IMR-90 (cell line): ENCODE measurements at regions not wholly inside any gene's neighbourhood (a gene's known extent, or its start where the extent isn't known, plus 50 kb on each side); places are given as distances from the start of the nearest gene placed in this dataset.
A peak's percentile ranks its signal among the peaks of the same experiment; 100 is the strongest.

Experiments used
- ATAC-seq: fragments of 200-7000 bp; cut with Tn5 transposase; 2 replicates; pipeline ENCODE4 v1.9.1; 2020; ENCODE audit warnings: low read depth, mild to moderate bottlenecking, moderate library complexity
- BruUV-seq: library from RNA; stranded (reverse); fragments of 400-500 nt; replicated peaks from 2 replicates; lab custom pipeline; 2021; lab: Mats Ljungman, UMichigan
- CTCF ChIA-PET: fragments of 300-600 bp; formaldehyde crosslinking; extraction: SDS; loops from one replicate; lab custom pipeline; 2021; ENCODE audit warnings: antibody characterized with exemption; lab: Yijun Ruan, JAX
- POLR2A ChIA-PET: fragments of 300-600 bp; sonication (Branson Sonifier 250); formaldehyde crosslinking; loops from one replicate; lab custom pipeline; 2022; ENCODE audit warnings: antibody characterized with exemption; ENCODE audit not compliant: unreplicated experiment; lab: Charles Lee
- DNase-seq: peaks from one replicate; pipeline ENCODE4 v3.0.0; 2013
- H2AFZ ChIP-seq: replicated peaks from 2 replicates; pipeline ENCODE3; 2013; ENCODE audit warnings: low read length, mild to moderate bottlenecking; ENCODE audit not compliant: poor library complexity
- H2AK5ac ChIP-seq: 2 replicates; pipeline ENCODE4 v1.6.1; 2013; ENCODE audit warnings: low read depth, low read length, inconsistent platforms
- H2AK9ac ChIP-seq: replicated peaks from 2 replicates; pipeline ENCODE3; 2013; ENCODE audit warnings: mild to moderate bottlenecking, low read depth, low read length, moderate library complexity; ENCODE audit not compliant: poor library complexity
- H2BK120ac ChIP-seq: 2 replicates; pipeline ENCODE4 v1.6.1; 2013; ENCODE audit warnings: low read depth, low read length, inconsistent platforms
- H2BK15ac ChIP-seq: 3 replicates; pipeline ENCODE4 v1.6.1; 2013; ENCODE audit warnings: low read depth, low read length, inconsistent platforms
- H2BK20ac ChIP-seq: 2 replicates; pipeline ENCODE4 v1.6.1; 2013; ENCODE audit warnings: low read depth, mild to moderate bottlenecking, inconsistent platforms, low read length, moderate library complexity
- H2BK5ac ChIP-seq: 2 replicates; pipeline ENCODE4 v1.6.1; 2013; ENCODE audit warnings: mild to moderate bottlenecking, low read depth, low read length, inconsistent platforms; ENCODE audit not compliant: poor library complexity, severe bottlenecking
- H3K14ac ChIP-seq: replicated peaks from 2 replicates; pipeline ENCODE4 v1.6.1; 2013; ENCODE audit warnings: low read depth, low read length, inconsistent platforms
- H3K18ac ChIP-seq: 2 replicates; pipeline ENCODE4 v1.6.1; 2013; ENCODE audit warnings: low read depth, low read length, control low read depth
- H3K23ac ChIP-seq: 2 replicates; pipeline ENCODE4 v1.6.1; 2013; ENCODE audit warnings: low read depth, low read length, inconsistent platforms
- H3K27ac ChIP-seq: 2 replicates; pipeline ENCODE4 v1.5.1; 2013; ENCODE audit warnings: mild to moderate bottlenecking, control low read depth, low read length; ENCODE audit not compliant: insufficient read depth
- H3K27me3 ChIP-seq: 2 replicates; pipeline ENCODE4 v1.6.1; 2013; ENCODE audit warnings: low read length; ENCODE audit not compliant: control insufficient read depth, insufficient read depth
- H3K36me3 ChIP-seq: 2 replicates; pipeline ENCODE4 v1.6.1; 2013; ENCODE audit warnings: low read length, mixed read lengths; ENCODE audit not compliant: control insufficient read depth, insufficient read depth
- H3K4ac ChIP-seq: 2 replicates; pipeline ENCODE4 v1.6.1; 2013; ENCODE audit warnings: low read depth, low read length, inconsistent platforms
- H3K4me1 ChIP-seq: 2 replicates; pipeline ENCODE4 v1.6.1; 2013; ENCODE audit warnings: low read length, mixed read lengths; ENCODE audit not compliant: control insufficient read depth, insufficient read depth
- H3K4me2 ChIP-seq: 2 replicates; pipeline ENCODE4 v1.6.1; 2013; ENCODE audit warnings: low read depth, mild to moderate bottlenecking, control low read depth, low read length, moderate library complexity
- H3K4me3 ChIP-seq: 2 replicates; pipeline ENCODE4 v1.5.1; 2013; ENCODE audit warnings: low read depth, mild to moderate bottlenecking, control low read depth, low read length, moderate library complexity; ENCODE audit not compliant: insufficient read depth
- H3K56ac ChIP-seq: 2 replicates; pipeline ENCODE4 v1.6.1; 2013; ENCODE audit warnings: low read length, inconsistent platforms; ENCODE audit not compliant: insufficient read depth; ENCODE audit errors: extremely low read depth
- H3K79me1 ChIP-seq, 2 experiments: 2 replicates each; pipeline ENCODE4 v1.6.1; 2013; ENCODE audit warnings: low read length in 2 of 2, inconsistent platforms in 1 of 2, low read depth in 1 of 2
- H3K9ac ChIP-seq: 2 replicates; pipeline ENCODE4 v1.6.1; 2013; ENCODE audit warnings: low read depth, low read length, control low read depth
- H3K9me1 ChIP-seq: 2 replicates; pipeline ENCODE4 v1.6.1; 2013; ENCODE audit warnings: low read length, inconsistent platforms; ENCODE audit not compliant: insufficient read depth
- H3K9me3 ChIP-seq: 2 replicates; pipeline ENCODE4 v1.6.1; 2013; ENCODE audit warnings: low read length; ENCODE audit not compliant: control insufficient read depth, insufficient read depth
- H4K20me1 ChIP-seq: 2 replicates; pipeline ENCODE4 v1.6.1; 2013; ENCODE audit warnings: low read length, inconsistent platforms; ENCODE audit not compliant: insufficient read depth
- H4K5ac ChIP-seq: 2 replicates; pipeline ENCODE4 v1.6.1; 2013; ENCODE audit warnings: mild to moderate bottlenecking, low read depth, low read length, control low read depth
- H4K8ac ChIP-seq, 2 experiments: 2 replicates each; pipeline ENCODE4 v1.6.1; 2013; ENCODE audit warnings: low read depth in 2 of 2, low read length in 2 of 2, control low read depth in 1 of 2, inconsistent platforms in 1 of 2
- H4K91ac ChIP-seq: 2 replicates; pipeline ENCODE4 v1.6.1; 2013; ENCODE audit warnings: low read depth, low read length, inconsistent platforms; ENCODE audit not compliant: insufficient read depth
- BHLHE40 ChIP-seq: fragments of 150-350 bp; IDR thresholded peaks from 2 replicates; pipeline ENCODE4 v1.6.1; 2016; ENCODE audit warnings: mild to moderate bottlenecking, low read depth, low read length
- CEBPB ChIP-seq: IDR thresholded peaks from 2 replicates; pipeline ENCODE4 v1.6.1; 2012; ENCODE audit warnings: low read depth, low read length, improper control_type of control experiment
- MAFK ChIP-seq: IDR thresholded peaks from 2 replicates; pipeline ENCODE4 v1.6.1; 2012; ENCODE audit warnings: low read depth, low read length, improper control_type of control experiment
- NFE2L2 ChIP-seq: fragments of 150-350 bp; IDR thresholded peaks from 2 replicates; pipeline ENCODE4 v1.6.1; 2016; ENCODE audit warnings: low read depth, mild to moderate bottlenecking, low read length
- POLR2A ChIP-seq: IDR thresholded peaks from 2 replicates; pipeline ENCODE4 v1.6.1; 2012; ENCODE audit warnings: mild to moderate bottlenecking, low read depth, low read length
- RAD21 ChIP-seq: IDR thresholded peaks from 2 replicates; pipeline ENCODE4 v1.6.1; 2012; ENCODE audit warnings: low read length, improper control_type of control experiment
- RCOR1 ChIP-seq: IDR thresholded peaks from 2 replicates; pipeline ENCODE4 v1.6.1; 2012; ENCODE audit warnings: mild to moderate bottlenecking, low read length, improper control_type of control experiment; ENCODE audit not compliant: insufficient replicate concordance
- SMC3 ChIP-seq: fragments of 150-350 bp; IDR thresholded peaks from 2 replicates; pipeline ENCODE4 v1.6.1; 2016; ENCODE audit warnings: low read depth, mild to moderate bottlenecking, antibody characterized with exemption, low read length, moderate library complexity
- WGBS, 2 experiments: methylation state at CpG; one replicate each; pipeline versions ENCODE4 v1.1.5 to v1.1.7; 2013; ENCODE audit warnings: missing lambda C conversion rate in 2 of 2; ENCODE audit not compliant: insufficient read length in 1 of 2; ENCODE audit errors: extremely low coverage in 2 of 2; 5-methylcytosine and 5-hydroxymethylcytosine counted together
- dilution Hi-C: fragments of 300-500 bp; cut with HindIII; formaldehyde crosslinking; loops from one replicate; pipeline ENCODE4 v1.14.3; 2018; ENCODE audit warnings: low sequenced_read_pairs; ENCODE audit not compliant: unreplicated experiment
- in situ Hi-C: fragments of 300-500 bp; cut with MboI; formaldehyde crosslinking; loops from 3 replicates; pipeline ENCODE4 v1.14.3; 2019; ENCODE audit warnings: low sequenced_read_pairs, inconsistent platforms, mixed read lengths
- intact Hi-C: fragments of 100-400 bp; cut with micrococcal nuclease; formaldehyde crosslinking; loops from 2 replicates; pipeline ENCODE4 v1.10.0; 2022
- TF ChIP-seq, protein P1 (sequence below): fragments of 150-350 bp; IDR thresholded peaks from 2 replicates; pipeline ENCODE4 v1.6.1; 2017; ENCODE audit warnings: mild to moderate bottlenecking, antibody characterized with exemption, low read length, low read depth

DNA sequence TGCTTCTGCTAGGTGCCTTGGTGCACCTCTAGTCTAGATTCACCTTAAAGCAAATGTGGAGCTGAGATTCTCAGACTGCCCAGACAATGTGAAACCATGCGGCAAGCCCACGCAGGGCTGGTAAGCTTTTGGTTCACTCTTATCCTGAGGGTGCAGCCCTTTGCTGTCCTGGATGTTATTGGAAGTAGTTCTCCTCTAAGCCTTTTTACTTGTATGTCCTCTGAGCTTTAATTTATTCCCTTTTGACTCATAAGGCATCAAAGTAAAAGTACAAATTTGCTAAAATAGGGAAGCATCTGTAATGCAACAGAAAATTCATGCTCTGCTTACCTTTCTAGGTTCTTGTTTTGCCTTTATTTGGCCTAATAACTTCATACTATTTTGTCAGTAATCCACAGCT, 186.8 kb downstream of the MACC1 start:
- Histone ChIP-seq H3K36me3 (no peaks in the 10 kb centered on the region), H3K9me3 (no peaks in the 10 kb centered on the region), H3K14ac (no peak overlapping the region), H4K5ac (no peak overlapping the region), H3K18ac (no peak overlapping the region), H2AK5ac (no peak overlapping the region; the same call in 1 of the 2 replicates), H2BK15ac (no peak overlapping the region), H3K4ac (no peak overlapping the region), H2AK9ac (no peak overlapping the region), H4K91ac (no peak overlapping the region), H2BK20ac (0 out of 2 replicates have a peak overlapping the region, but pooled peaks have one; percentile 26), H3K27me3 (no peaks in the 10 kb centered on the region), H3K4me2 (0 out of 2 replicates have a peak overlapping the region, but pooled peaks have one; percentile 27), H3K9ac (no peak overlapping the region), H3K79me1 (no peaks in the 10 kb centered on the region), H3K4me3 (no peak overlapping the region), H4K20me1 (no peaks in the 10 kb centered on the region), H3K56ac (no peak overlapping the region), H4K8ac (no peak overlapping the region), H3K23ac (no peak overlapping the region), H2AFZ (no peak overlapping the region), H3K4me1 (0 out of 2 replicates have a peak, but pooled peaks cover 1% of the 10 kb centered on the region), H2BK5ac (no peak overlapping the region), H3K27ac (no peak overlapping the region), H2BK120ac (peak overlapping the region; percentile 5; the same call in 1 of the 2 replicates), H3K9me1 (no peaks in the 10 kb centered on the region)
- TF ChIP-seq SMC3 (no peak), MAFK (no peak), CEBPB (no peak), RAD21 (no peak), NFE2L2 (no peak), BHLHE40 (no peak), RCOR1 (no peak), POLR2A (no peak)
- TF ChIP-seq, protein P1, sequence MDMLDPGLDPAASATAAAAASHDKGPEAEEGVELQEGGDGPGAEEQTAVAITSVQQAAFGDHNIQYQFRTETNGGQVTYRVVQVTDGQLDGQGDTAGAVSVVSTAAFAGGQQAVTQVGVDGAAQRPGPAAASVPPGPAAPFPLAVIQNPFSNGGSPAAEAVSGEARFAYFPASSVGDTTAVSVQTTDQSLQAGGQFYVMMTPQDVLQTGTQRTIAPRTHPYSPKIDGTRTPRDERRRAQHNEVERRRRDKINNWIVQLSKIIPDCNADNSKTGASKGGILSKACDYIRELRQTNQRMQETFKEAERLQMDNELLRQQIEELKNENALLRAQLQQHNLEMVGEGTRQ, result no peak
- dilution Hi-C loops (no loop called here), intact Hi-C loops (no loop called here), in situ Hi-C loops (no loop called here)
- no peak for ATAC-seq
- no peak for DNase-seq
- BruUV-seq, result no TSS peak
- ChIA-PET POLR2A (interaction anchor here (0.7 kb wide), 1 partner anchor 216 kb away, joined by 3 read pairs; no protein-coding TSS in a partner anchor), CTCF (no interaction called here)
- no CpG with 5 or more reads among the region's 2 CpGs for WGBS, 2 experiments
